Stomach smooth muscle (tissue), 2 donors: ENCODE measurements at regions not wholly inside any gene's neighbourhood (a gene's known extent, or its start where the extent isn't known, plus 50 kb on each side); places are given as distances from the start of the nearest gene placed in this dataset.
"Not testable (repeated sequence)": the region's sequence is repeated elsewhere in the genome, so short reads cannot be mapped to it uniquely, and the experiment has no call there.

Source experiments
- H3K27ac ChIP-seq: one replicate; pipeline ENCODE4 v1.7.0; 2013; ENCODE audit warnings: mild to moderate bottlenecking, low read length, inconsistent platforms
- H3K27me3 ChIP-seq, 2 donors: one replicate each; pipeline ENCODE4 v1.7.0; 2013; ENCODE audit warnings: low read length in 2 of 2; ENCODE audit not compliant: insufficient read depth in 2 of 2, control insufficient read depth in 1 of 2
- H3K36me3 ChIP-seq, 2 donors: one replicate each; pipeline ENCODE4 v1.7.0; 2013; ENCODE audit warnings: low read length in 2 of 2; ENCODE audit not compliant: control insufficient read depth in 2 of 2, insufficient read depth in 2 of 2
- H3K4me1 ChIP-seq: one replicate; pipeline ENCODE4 v1.7.0; 2013; ENCODE audit warnings: low read length; ENCODE audit not compliant: control insufficient read depth, insufficient read depth
- H3K4me3 ChIP-seq, 2 donors: one replicate each; pipeline ENCODE4 v1.7.0; 2013; ENCODE audit warnings: low read length in 2 of 2
- H3K9ac ChIP-seq, 2 donors: one replicate each; pipeline ENCODE4 v1.7.0; 2013; ENCODE audit warnings: low read length in 2 of 2, mild to moderate bottlenecking in 1 of 2
- H3K9me3 ChIP-seq, 2 donors: one replicate each; pipeline ENCODE4 v1.7.0; 2013; ENCODE audit warnings: low read length in 2 of 2; ENCODE audit not compliant: control insufficient read depth in 2 of 2
- donor health status: healthy.
- donor health status: Pancreatic carcinoma.

- H3K9ac ChIP-seq = no peak overlapping the region
- no peak overlapping the region for H3K27ac ChIP-seq
- H3K36me3 ChIP-seq = no peaks in the 10 kb centered on the region
- H3K4me1 ChIP-seq = no peaks in the 10 kb centered on the region
- H3K9me3 ChIP-seq = no peaks in the 10 kb centered on the region
- no peaks in the 10 kb centered on the region for H3K27me3 ChIP-seq
- peak overlapping the region in 1 of 2 donors; percentile 2 for H3K4me3 ChIP-seq
Measured at GRCh38 chr17:53499277-53499676, 323.4 kb upstream of the KIF2B start.

GRCh38 chr17:53496356-53496755 lies 326.4 kb upstream of the KIF2B start:
- Histone ChIP-seq H3K27ac (no peak overlapping the region), H3K4me1 (no peaks in the 10 kb centered on the region), H3K36me3 (no peaks in the 10 kb centered on the region), H3K9me3 (no peaks in the 10 kb centered on the region), H3K4me3 (no peak overlapping the region), H3K27me3 (no peaks in the 10 kb centered on the region), H3K9ac (no peak overlapping the region)

- no peaks in the 10 kb centered on the region for H3K36me3 ChIP-seq
- H3K4me3 ChIP-seq = no peak overlapping the region
- H3K4me1 ChIP-seq = no peaks in the 10 kb centered on the region
- no peak overlapping the region for H3K27ac ChIP-seq
- no peaks in the 10 kb centered on the region for H3K9me3 ChIP-seq
- no peak overlapping the region for H3K9ac ChIP-seq
- no peaks in the 10 kb centered on the region for H3K27me3 ChIP-seq
Measured at GRCh38 chr17:53492532-53492931, 330.2 kb upstream of the KIF2B start.

- Histone ChIP-seq H3K27ac (no peak overlapping the region), H3K9me3 (no peaks in the 10 kb centered on the region)
Measured at GRCh38 chr17:53490447-53490968, 332.2 kb upstream of the KIF2B start.

GRCh38 chr17:53483704-53484103 lies 339.0 kb upstream of the KIF2B start:
- Histone ChIP-seq H3K4me3 (no peak overlapping the region), H3K4me1 (no peaks in the 10 kb centered on the region), H3K27me3 (no peaks in the 10 kb centered on the region), H3K9me3 (no peaks in the 10 kb centered on the region), H3K27ac (no peak overlapping the region), H3K36me3 (no peaks in the 10 kb centered on the region), H3K9ac (no peak overlapping the region)

More at GRCh38 chr17:53490447-53490968, 332.2 kb upstream of the KIF2B start:
- H3K4me3 ChIP-seq = no peak overlapping the region
- H3K27me3 ChIP-seq = no peaks in the 10 kb centered on the region
- H3K9ac ChIP-seq = no peak overlapping the region
- H3K36me3 ChIP-seq = no peaks in the 10 kb centered on the region
- no peaks in the 10 kb centered on the region for H3K4me1 ChIP-seq

GRCh38 chr17:53475002-53475401 lies 347.7 kb upstream of the KIF2B start:
- H3K27me3 ChIP-seq = no peaks in the 10 kb centered on the region
- no peaks in the 10 kb centered on the region for H3K36me3 ChIP-seq
- no peaks in the 10 kb centered on the region for H3K9me3 ChIP-seq
- H3K27ac ChIP-seq = no peak overlapping the region
- no peaks in the 10 kb centered on the region for H3K4me1 ChIP-seq
- no peak overlapping the region for H3K4me3 ChIP-seq
- H3K9ac ChIP-seq = no peak overlapping the region

- Histone ChIP-seq H3K27me3 (no peaks in the 10 kb centered on the region), H3K27ac (no peak overlapping the region), H3K4me3 (no peak overlapping the region), H3K36me3 (no peaks in the 10 kb centered on the region), H3K9ac (no peak overlapping the region), H3K4me1 (no peaks in the 10 kb centered on the region), H3K9me3 (peaks cover 0 to 4% of the 10 kb centered on the region in 2 donors)
Measured at GRCh38 chr17:53472586-53472985, 350.1 kb upstream of the KIF2B start.

- H3K9me3 ChIP-seq = peaks cover 0 to 4% of the 10 kb centered on the region in 2 donors
- H3K27ac ChIP-seq = no peak overlapping the region
- H3K4me1 ChIP-seq = no peaks in the 10 kb centered on the region
- H3K4me3 ChIP-seq = no peak overlapping the region
- H3K9ac ChIP-seq = no peak overlapping the region
- H3K36me3 ChIP-seq = no peaks in the 10 kb centered on the region
- H3K27me3 ChIP-seq = no peaks in the 10 kb centered on the region
Measured at GRCh38 chr17:53471514-53471913, 351.2 kb upstream of the KIF2B start.

GRCh38 chr17:53470626-53471025 lies 352.1 kb upstream of the KIF2B start:
- no peak overlapping the region for H3K27ac ChIP-seq
- no peaks in the 10 kb centered on the region for H3K27me3 ChIP-seq
- H3K9ac ChIP-seq = no peak overlapping the region
- H3K4me3 ChIP-seq = no peak overlapping the region
- H3K4me1 ChIP-seq = no peaks in the 10 kb centered on the region
- peaks cover 0 to 4% of the 10 kb centered on the region in 2 donors for H3K9me3 ChIP-seq
- H3K36me3 ChIP-seq = no peaks in the 10 kb centered on the region

GRCh38 chr17:53466733-53467132 lies 356.0 kb upstream of the KIF2B start:
- Histone ChIP-seq H3K4me3 (no peak overlapping the region), H3K9ac (no peak overlapping the region), H3K27me3 (no peaks in the 10 kb centered on the region)

GRCh38 chr17:53464396-53464795 lies 358.3 kb upstream of the KIF2B start:
- H3K9me3 ChIP-seq, H3K4me1 ChIP-seq, H3K4me3 ChIP-seq, H3K27me3 ChIP-seq, H3K27ac ChIP-seq, H3K36me3 ChIP-seq, H3K9ac ChIP-seq: not testable (repeated sequence)

More at GRCh38 chr17:53466733-53467132, 356.0 kb upstream of the KIF2B start:
- Histone ChIP-seq H3K9me3 (peaks cover 0 to 4% of the 10 kb centered on the region in 2 donors), H3K4me1 (no peaks in the 10 kb centered on the region), H3K36me3 (no peaks in the 10 kb centered on the region), H3K27ac (no peak overlapping the region)
